ENCODE measurements at regions not wholly inside any gene's neighbourhood (a gene's known extent, or its start where the extent isn't known, plus 50 kb on each side); places are given as distances from the start of the nearest gene placed in this dataset.
"Not testable (repeated sequence)": the region's sequence is repeated elsewhere in the genome, so short reads cannot be mapped to it uniquely, and the experiment has no call there.

DNA sequence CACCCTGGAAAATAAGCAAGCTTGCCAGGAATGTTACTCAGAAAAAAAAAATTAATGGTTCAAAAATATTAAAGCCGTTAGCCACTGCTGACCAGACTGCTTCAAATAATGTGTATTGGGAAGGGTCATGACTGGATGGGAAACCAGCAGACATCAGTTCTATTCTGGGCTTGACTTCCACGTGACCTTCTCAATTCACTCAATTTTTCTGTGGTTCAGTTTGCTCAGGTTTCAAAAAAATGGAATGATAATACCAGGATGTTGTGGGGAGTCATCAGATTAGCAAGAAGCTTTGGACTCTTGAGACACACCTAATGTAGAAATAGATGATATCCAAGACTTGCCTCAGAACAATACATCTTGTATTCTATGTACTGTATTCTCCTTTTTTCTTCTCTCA, 541.9 kb upstream of the BOD1L1 start:
- Histone ChIP-seq H3K27ac (ENCODE audit: low read length) (no peak overlapping the region), H3K9ac (ENCODE audit: low read length) (no peak overlapping the region), H3K4me2 (ENCODE audit: low read depth, low read length) (no peak overlapping the region), H3K4me3 (ENCODE audit: low read length) (no peak overlapping the region), H3K4me1 (ENCODE audit: low read length) (peaks cover 18% of the 10 kb centered on the region), H3K79me2 (ENCODE audit: low read length) (no peaks in the 10 kb centered on the region), H3K36me3 (replicated peaks; ENCODE audit: insufficient read depth, low read length) (no peaks in the 10 kb centered on the region), H3K9me3 (replicated peaks; ENCODE audit: insufficient read depth, low read length) (no peaks in the 10 kb centered on the region), H3F3A (ENCODE audit: insufficient read depth, low read length) (no peaks in the 10 kb centered on the region), H3K9me2 (replicated peaks; ENCODE audit: insufficient read depth, low read length) (no peaks in the 10 kb centered on the region), H4K20me1 (ENCODE audit: insufficient read depth, low read length) (no peaks in the 10 kb centered on the region), H2AFZ (ENCODE audit: low read length) (no peak overlapping the region), H3K27me3 (replicated peaks; ENCODE audit: insufficient read depth, low read length) (no peaks in the 10 kb centered on the region)
- no peak for DNase-seq
- TF ChIP-seq EZH2phosphoT487 (IDR thresholded peaks at IDR 0.05; ENCODE audit: low read length) (no peak), EZH2 (optimal IDR thresholded peaks at IDR 0.05; ENCODE audit: low read depth, low read length) (no peak)
- TF ChIP-seq, protein P1, sequence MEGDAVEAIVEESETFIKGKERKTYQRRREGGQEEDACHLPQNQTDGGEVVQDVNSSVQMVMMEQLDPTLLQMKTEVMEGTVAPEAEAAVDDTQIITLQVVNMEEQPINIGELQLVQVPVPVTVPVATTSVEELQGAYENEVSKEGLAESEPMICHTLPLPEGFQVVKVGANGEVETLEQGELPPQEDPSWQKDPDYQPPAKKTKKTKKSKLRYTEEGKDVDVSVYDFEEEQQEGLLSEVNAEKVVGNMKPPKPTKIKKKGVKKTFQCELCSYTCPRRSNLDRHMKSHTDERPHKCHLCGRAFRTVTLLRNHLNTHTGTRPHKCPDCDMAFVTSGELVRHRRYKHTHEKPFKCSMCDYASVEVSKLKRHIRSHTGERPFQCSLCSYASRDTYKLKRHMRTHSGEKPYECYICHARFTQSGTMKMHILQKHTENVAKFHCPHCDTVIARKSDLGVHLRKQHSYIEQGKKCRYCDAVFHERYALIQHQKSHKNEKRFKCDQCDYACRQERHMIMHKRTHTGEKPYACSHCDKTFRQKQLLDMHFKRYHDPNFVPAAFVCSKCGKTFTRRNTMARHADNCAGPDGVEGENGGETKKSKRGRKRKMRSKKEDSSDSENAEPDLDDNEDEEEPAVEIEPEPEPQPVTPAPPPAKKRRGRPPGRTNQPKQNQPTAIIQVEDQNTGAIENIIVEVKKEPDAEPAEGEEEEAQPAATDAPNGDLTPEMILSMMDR (IDR thresholded peaks at IDR 0.05; ENCODE audit: low read length) = no peak

DNA sequence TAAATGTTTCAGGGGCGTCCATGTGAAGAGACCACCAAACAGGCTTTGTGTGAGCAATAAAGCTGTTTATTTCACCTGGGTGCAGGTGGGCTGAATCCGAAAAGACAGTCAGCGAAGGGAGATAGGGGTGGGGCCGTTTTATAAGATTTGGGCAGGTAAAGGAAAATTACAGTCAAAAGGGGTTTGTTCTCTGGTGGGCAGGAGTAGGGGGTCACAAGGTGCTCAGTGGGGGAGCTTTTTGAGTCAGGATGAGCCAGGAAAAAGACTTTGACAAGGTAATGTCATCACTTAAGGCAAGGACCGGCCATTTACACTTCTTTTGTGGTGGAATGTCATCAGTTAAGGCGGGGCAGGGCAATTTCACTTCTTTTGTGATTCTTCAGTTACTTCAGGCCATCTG, 542.4 kb upstream of the BOD1L1 start:
- not testable (repeated sequence) for H3K9ac ChIP-seq (ENCODE audit: low read length); H3K9me3 ChIP-seq (replicated peaks; ENCODE audit: insufficient read depth, low read length); H3K27me3 ChIP-seq (replicated peaks; ENCODE audit: insufficient read depth, low read length); DNase-seq; H4K20me1 ChIP-seq (ENCODE audit: insufficient read depth, low read length); H3K27ac ChIP-seq (ENCODE audit: low read length); H3K36me3 ChIP-seq (replicated peaks; ENCODE audit: insufficient read depth, low read length); H3F3A ChIP-seq (ENCODE audit: insufficient read depth, low read length); H3K79me2 ChIP-seq (ENCODE audit: low read length); H3K4me2 ChIP-seq (ENCODE audit: low read depth, low read length); H2AFZ ChIP-seq (ENCODE audit: low read length); H3K4me3 ChIP-seq (ENCODE audit: low read length); H3K9me2 ChIP-seq (replicated peaks; ENCODE audit: insufficient read depth, low read length)
- H3K4me1 ChIP-seq (ENCODE audit: low read length) = peaks cover 14% of the 10 kb centered on the region

DNA sequence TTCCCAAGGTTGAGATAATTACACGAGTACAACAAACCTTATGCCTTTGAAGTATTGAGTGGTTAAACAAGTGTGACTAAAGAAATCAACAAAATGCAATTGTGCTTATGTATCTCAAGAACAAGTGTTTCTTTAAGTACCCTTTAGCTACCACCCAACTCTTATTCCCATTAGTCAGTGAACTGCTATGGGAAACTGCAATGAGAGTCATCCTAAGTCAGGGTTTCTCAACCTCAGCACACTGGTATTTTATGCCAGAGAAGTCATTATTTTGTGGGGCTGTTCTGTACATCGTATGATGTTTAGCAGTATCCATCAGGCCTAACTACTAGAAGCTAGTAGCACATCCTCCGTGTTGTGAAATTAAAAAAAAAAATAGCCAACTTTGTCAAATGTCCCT, 549.1 kb upstream of the BOD1L1 start:
- TF ChIP-seq, protein P1 (IDR thresholded peaks at IDR 0.05; ENCODE audit: low read length) = no peak
- no peak for TF ChIP-seq EZH2phosphoT487 (IDR thresholded peaks at IDR 0.05; ENCODE audit: low read length)
- no peak for TF ChIP-seq EZH2 (optimal IDR thresholded peaks at IDR 0.05; ENCODE audit: low read depth, low read length)
- no peaks in the 10 kb centered on the region for H3K79me2 ChIP-seq (ENCODE audit: low read length)
- peaks cover 38% of the 10 kb centered on the region for H3F3A ChIP-seq (ENCODE audit: insufficient read depth, low read length)
- H3K4me3 ChIP-seq (ENCODE audit: low read length) = no peak overlapping the region
- peak overlapping the region; percentile 75 for H3K4me2 ChIP-seq (ENCODE audit: low read depth, low read length)
- no peaks in the 10 kb centered on the region for H4K20me1 ChIP-seq (ENCODE audit: insufficient read depth, low read length)
- H3K27me3 ChIP-seq (replicated peaks; ENCODE audit: insufficient read depth, low read length) = no peaks in the 10 kb centered on the region
- no peak for DNase-seq
- peak overlapping the region; percentile 99; the same call in 1 of the 2 replicates for H3K27ac ChIP-seq (ENCODE audit: low read length)
- peak overlapping the region; percentile 61; the same call in 1 of the 2 replicates for H2AFZ ChIP-seq (ENCODE audit: low read length)
- H3K9me2 ChIP-seq (replicated peaks; ENCODE audit: insufficient read depth, low read length) = no peaks in the 10 kb centered on the region
- H3K4me1 ChIP-seq (ENCODE audit: low read length) = peaks cover 38% of the 10 kb centered on the region
- H3K36me3 ChIP-seq (replicated peaks; ENCODE audit: insufficient read depth, low read length) = no peaks in the 10 kb centered on the region
- no peaks in the 10 kb centered on the region for H3K9me3 ChIP-seq (replicated peaks; ENCODE audit: insufficient read depth, low read length)
- H3K9ac ChIP-seq (ENCODE audit: low read length) = no peak overlapping the region

DNA sequence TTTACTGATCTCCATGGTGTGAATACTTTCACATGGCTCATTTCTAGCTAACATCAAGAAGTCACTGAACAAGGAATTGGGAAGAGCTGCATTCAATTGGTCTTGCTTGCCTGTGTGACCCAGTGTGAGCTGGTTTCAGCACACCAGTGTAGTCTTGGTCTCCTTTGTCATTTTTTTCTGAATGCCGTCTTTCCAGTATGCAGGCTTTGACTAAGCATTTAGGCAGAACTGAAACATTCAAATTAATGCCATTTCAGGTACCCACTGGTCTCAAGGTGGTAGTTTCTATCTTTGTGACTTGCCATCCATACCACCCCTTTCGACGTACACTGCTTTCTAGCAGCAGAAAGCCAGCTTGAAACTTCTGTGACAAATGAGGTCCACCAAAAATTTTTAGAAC, 550.5 kb upstream of the BOD1L1 start:
- Histone ChIP-seq H3K4me2 (ENCODE audit: low read depth, low read length) (peak overlapping the region; percentile 75), H3K4me3 (ENCODE audit: low read length) (peak overlapping the region; percentile 20; the same call in 1 of the 2 replicates), H3K9ac (ENCODE audit: low read length) (peak overlapping the region; percentile 70), H3K4me1 (ENCODE audit: low read length) (peaks cover 38% of the 10 kb centered on the region), H3K79me2 (ENCODE audit: low read length) (no peaks in the 10 kb centered on the region), H3K9me2 (replicated peaks; ENCODE audit: insufficient read depth, low read length) (no peaks in the 10 kb centered on the region), H3K27me3 (replicated peaks; ENCODE audit: insufficient read depth, low read length) (no peaks in the 10 kb centered on the region), H3K36me3 (replicated peaks; ENCODE audit: insufficient read depth, low read length) (no peaks in the 10 kb centered on the region), H3F3A (ENCODE audit: insufficient read depth, low read length) (peaks cover 38% of the 10 kb centered on the region), H3K9me3 (replicated peaks; ENCODE audit: insufficient read depth, low read length) (no peaks in the 10 kb centered on the region), H2AFZ (ENCODE audit: low read length) (peak overlapping the region; percentile 61), H3K27ac (ENCODE audit: low read length) (peak overlapping the region; percentile 99), H4K20me1 (ENCODE audit: insufficient read depth, low read length) (no peaks in the 10 kb centered on the region)
- DNase-seq = peak; percentile 88
- TF ChIP-seq EZH2 (optimal IDR thresholded peaks at IDR 0.05; ENCODE audit: low read depth, low read length) (no peak), EZH2phosphoT487 (IDR thresholded peaks at IDR 0.05; ENCODE audit: low read length) (no peak)
- TF ChIP-seq, protein P1 (IDR thresholded peaks at IDR 0.05; ENCODE audit: low read length) = no peak

Measured in MM.1S (cell line).